ENCODE measurements at regions not wholly inside any gene's neighbourhood (a gene's known extent, or its start where the extent isn't known, plus 50 kb on each side); places are given as distances from the start of the nearest gene placed in this dataset.

DNA sequence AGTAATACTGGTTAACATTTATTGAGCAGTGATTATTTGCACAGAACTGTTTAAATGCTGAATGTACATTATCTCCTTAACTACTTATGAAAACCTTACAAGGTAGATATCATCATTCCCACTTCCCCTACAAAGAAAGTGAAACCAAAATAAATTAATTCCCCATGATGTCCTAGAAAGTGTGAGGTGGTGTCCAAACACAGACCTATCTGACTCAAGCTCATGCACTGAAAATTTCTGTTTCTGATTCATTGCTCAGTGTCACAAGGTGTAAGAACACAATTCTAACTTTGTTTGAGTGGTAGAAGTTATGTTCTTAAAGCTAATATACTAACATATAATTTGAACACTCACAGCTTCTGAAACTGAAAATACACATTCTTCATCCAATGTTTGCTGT is 178.7 kb downstream of the MRPL39 start:
- intact Hi-C loops (cut with DNase I): no loop called here
- ATAC-seq (no peak), DNase-seq (ENCODE audit: missing footprints) (no peak)

DNA sequence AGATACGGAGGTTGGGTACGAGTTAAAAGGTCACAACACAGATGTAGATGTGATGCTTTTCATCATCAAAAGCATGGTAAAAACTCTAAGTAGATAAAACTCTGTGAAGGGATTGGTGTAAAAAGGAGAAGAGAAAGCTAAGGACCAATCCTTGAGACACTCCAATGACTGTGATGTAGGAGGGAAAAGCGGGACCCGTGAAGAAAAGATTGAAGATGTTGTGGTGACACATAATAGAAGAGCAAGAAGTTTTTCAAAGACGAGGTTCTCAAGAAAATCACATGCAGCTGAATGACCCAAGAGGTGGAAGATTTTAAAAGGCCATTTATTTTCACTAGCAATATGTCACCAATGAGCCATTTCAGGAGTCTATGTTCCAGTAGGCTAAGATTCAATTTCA is 179.5 kb downstream of the MRPL39 start:
- DNase-seq (ENCODE audit: missing footprints): no peak
- no peak for ATAC-seq
- intact Hi-C loops (cut with DNase I): no loop called here

DNA sequence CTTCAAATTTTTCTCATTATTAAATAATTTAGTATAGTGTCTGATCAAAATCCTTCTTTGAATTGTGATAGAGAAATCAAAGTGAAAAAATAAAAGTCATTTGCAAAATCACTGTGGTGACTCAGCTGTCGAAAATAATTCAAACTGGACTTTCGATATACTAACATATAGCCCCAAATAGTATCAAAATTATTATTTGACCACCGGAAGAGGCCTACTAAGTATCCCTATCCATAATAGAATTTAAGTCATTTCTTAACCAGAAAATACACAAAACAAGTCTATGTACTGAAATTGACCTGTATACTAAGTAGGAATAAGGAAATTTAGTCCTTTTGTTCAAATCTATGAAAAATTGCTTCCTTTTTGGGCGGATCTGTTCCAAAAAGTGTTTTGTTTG is 180.7 kb downstream of the MRPL39 start:
- ATAC-seq: no peak
- no peak for DNase-seq (ENCODE audit: missing footprints)
- intact Hi-C loops (cut with DNase I): no loop called here

DNA sequence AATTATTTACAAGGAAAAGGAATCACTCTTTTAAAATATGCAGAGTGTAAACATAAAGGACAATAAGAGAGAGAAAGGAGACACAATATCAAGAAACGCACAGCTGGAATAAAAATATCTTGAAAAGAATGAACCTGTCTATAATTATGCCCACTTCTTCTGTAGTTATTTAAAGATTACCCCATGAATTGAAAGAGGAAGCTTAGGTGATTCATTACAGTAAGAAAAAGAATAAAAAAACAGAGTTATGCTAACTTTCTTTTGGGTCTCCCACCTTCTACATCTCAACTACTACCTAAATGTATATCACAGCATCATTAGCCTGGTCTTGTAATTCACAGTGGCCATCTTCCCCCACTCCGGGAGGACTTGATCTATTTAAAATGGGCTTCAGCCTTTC is 182.1 kb downstream of the MRPL39 start:
- DNase-seq (ENCODE audit: missing footprints) (no peak), ATAC-seq (no peak)
- intact Hi-C loops (cut with DNase I): no loop called here

- intact Hi-C loops (cut with DNase I): no loop called here
- ATAC-seq: no peak
- no peak for DNase-seq (ENCODE audit: missing footprints)
These were observed 182.6 kb downstream of the MRPL39 start for GRCh38 chr21:25424634-25425033.

GRCh38 chr21:25424048-25424447 is 183.2 kb downstream of the MRPL39 start:
- no peak for DNase-seq (ENCODE audit: missing footprints)
- ATAC-seq: no peak
- intact Hi-C loops (cut with DNase I): no loop called here

GRCh38 chr21:25422610-25423608 is 184.4 kb downstream of the MRPL39 start:
- DNase-seq (ENCODE audit: missing footprints) (no peak), ATAC-seq (no peak)
- intact Hi-C loops (cut with DNase I): no loop called here

DNA sequence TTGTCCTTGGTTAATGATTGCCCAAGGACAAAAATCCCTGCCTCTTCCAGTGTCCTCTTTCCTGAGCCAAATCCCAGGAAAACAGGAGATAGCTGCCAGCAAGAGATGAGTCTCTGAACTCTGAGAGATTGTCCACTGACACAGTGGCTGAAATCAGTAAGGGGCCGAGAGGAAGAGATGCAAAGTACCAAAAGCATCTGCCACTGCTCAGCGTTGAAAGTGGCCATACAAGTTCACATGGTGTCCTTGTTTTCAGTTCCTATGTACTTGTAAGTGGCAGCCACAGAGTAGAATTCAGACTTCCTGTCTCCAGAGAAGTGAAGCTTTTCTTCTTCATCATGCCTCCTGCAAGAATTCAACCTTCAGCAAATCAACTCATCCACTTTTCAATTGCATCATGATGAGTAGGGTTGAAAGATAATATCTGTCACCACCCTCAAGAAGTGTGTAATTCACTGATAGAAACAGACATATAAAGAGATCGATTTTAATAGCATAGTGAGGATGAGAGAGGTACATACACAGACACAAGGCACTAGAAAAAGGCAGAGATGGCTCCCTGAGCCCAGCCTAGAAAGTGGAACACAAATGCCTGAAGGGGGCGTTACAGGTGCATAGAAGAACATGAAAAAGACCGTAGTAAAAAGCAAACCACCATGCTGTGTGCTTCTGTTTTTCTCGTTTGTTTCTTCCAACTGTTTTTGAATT is 185.8 kb downstream of the MRPL39 start:
- DNase-seq (ENCODE audit: missing footprints) (no peak), ATAC-seq (no peak)
- intact Hi-C loops (cut with DNase I): no loop called here

GRCh38 chr21:25420831-25421230 is 186.4 kb downstream of the MRPL39 start:
- ATAC-seq: no peak
- intact Hi-C loops (cut with DNase I): no loop called here
- no peak for DNase-seq (ENCODE audit: missing footprints)

DNA sequence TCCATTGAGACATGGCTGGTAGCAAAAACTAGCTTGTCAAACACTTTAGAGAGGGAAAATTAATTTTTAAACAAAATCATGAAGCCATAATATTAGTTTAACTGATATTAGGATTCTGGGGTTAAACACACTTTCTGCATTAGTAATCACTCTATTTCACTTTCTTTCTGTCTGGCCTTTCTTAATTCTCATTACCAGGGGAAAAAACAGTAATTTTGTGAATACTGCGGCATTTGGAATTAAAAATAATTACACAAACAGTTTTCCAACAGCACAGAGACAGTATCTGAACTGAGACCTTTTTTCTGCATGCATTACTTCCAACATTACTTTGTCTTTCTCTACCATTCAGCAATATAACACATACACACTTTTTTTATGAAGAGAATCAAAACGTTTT is 190.6 kb downstream of the MRPL39 start:
- DNase-seq (ENCODE audit: missing footprints) (no peak), ATAC-seq (no peak)
- intact Hi-C loops (cut with DNase I): no loop called here

DNA sequence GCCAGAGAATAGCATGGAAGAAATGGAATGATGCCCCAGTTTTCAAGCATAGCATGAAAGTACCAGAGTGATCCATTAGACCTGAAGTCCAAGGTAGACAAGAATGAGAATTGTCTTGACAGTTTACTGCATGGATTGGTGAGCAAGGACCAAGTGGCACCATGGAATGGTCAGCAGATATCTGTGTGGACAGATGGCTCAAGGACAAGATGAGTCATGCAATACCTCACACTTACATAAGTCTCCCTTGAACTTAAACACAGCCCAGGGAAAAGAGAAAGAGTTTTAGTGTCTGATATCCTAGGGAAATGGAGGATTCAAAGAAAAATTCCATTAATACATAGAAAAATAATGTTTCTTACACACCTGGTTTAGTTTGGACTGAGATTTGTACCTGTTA is 195.2 kb downstream of the MRPL39 start:
- intact Hi-C loops (cut with DNase I): no loop called here
- DNase-seq (ENCODE audit: missing footprints): no peak
- ATAC-seq: no peak

- no peak for DNase-seq (ENCODE audit: missing footprints)
- no peak for ATAC-seq
- intact Hi-C loops (cut with DNase I): no loop called here
These were observed 197.3 kb downstream of the MRPL39 start for GRCh38 chr21:25409978-25410377.

- DNase-seq (ENCODE audit: missing footprints) (no peak), ATAC-seq (no peak)
- intact Hi-C loops (cut with DNase I): no loop called here
These were observed 198.6 kb downstream of the MRPL39 start for GRCh38 chr21:25408666-25409065.

DNA sequence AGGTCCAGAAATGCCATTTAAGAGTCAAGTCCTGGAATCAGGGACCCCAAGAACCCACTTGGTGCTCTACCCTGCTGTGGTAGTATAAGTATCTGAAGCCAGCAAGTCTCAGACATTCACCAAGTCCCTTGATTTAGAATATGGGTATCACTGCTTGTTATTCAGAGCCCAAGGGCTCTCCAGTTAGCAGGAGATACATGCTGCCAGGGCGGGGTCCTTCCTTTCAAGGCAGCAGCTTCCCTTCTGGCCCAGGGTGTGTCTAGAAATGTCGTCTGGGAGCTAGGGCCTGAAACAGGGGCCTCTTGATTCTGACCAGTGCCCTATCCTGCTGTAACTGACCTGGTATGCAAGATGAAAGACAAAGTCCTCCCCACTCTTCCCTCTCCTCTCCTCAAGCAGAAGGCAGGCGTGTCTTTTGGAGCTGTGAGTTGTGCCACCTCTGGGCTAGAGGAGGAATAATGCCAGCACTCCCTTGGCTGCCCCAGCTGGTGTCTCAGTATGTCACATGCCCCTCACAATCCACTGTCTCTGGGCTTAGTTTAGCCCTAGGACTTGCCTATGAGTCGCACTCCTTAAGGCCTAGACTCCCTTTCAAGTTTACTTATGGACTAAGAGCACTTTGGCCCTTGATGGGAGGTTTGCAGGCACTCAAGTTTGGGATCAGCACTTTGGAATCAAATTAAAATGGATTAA is 200.2 kb downstream of the MRPL39 start:
- intact Hi-C loops (cut with DNase I): no loop called here
- ATAC-seq: no peak
- DNase-seq (ENCODE audit: missing footprints): no peak

DNA sequence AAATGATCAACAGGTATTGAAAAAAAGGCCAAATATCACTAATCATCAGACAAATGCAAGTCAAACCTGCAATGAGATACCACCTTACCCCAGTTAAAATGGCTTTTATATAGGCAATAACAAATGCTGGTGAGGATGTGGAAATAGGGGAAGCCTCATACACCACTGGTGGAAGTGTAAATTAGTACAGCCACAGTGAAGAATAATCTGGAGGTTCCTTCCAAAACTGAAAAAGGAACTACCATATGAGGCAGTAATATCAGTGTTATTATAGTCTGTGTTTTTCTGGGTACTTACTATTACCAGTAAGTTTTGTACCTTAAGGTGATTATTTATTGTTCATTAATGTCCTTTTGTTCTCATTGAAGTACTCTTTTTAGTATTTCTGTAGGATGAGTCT is 201.3 kb downstream of the MRPL39 start:
- intact Hi-C loops (cut with DNase I): no loop called here
- DNase-seq (ENCODE audit: missing footprints): no peak

DNA sequence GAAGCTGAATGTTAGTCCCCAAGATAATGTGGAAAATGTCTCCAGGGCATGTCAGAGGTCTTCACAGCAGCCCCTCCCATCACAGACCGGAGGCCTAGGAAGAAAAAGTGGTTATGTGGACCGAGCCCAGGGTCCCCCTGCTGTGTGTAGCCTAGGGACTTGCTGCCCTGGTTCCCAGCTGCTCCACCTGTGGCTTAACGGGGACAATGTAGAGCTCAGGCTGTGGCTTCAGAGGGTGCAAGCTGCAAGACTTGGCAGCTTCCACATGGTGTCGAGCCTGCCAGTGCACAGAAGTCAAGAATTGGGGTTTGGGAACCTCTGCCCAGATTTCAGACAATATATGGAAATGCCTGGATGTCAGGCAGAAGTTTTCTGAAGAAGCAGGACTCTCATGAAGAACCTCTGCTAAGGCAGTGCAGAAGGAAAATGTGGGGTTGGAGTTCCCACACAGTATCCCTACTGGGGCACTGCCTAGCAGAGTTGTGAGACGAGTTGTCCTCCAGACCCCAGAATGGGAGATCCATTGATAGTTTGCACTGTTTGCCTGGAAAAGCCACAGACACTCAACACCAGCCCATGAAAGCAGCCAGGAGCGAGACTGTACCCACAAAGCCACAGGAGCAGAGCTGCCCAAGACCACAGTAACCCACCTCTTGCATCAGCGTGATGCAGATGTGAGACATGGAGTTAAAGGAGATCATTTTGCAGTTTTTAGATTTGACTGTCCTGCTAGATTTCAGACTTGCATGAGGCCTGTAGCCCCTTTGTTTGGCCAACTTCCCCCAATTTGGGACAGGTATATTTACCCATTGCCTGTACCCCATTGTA is 204.9 kb downstream of the MRPL39 start:
- ATAC-seq (no peak), DNase-seq (ENCODE audit: missing footprints) (no peak)
- intact Hi-C loops (cut with DNase I): no loop called here

More for the DNA sequence above, 201.3 kb downstream of the MRPL39 start:
- ATAC-seq: no peak

- intact Hi-C loops (cut with DNase I): no loop called here
- DNase-seq (ENCODE audit: missing footprints) (no peak), ATAC-seq (no peak)
These were observed 206.9 kb downstream of the MRPL39 start for GRCh38 chr21:25400427-25400826.

DNA sequence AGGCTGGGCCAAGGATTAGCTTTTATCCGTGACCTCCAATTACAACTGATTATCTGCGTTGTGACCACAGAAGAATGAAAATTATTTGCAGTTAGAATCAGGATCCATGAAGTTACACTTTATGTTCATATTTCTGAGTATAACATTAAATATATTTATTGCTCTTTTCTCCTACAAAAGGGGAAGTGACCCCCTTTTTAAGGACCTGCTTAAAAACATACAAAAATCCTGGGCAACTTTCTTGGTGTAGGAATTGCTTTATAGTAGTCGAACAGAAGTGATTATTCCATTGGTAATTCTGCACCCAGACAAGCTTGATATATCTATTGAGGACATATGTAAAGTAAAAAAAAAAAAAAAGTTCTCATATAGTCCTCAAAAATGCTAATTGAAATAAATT is 208.7 kb downstream of the MRPL39 start:
- ATAC-seq: no peak
- no peak for DNase-seq (ENCODE audit: missing footprints)
- intact Hi-C loops (cut with DNase I): no loop called here

Data from Right ventricle myocardium inferior (tissue), 1 donor.